ENCODE measurements at regions not wholly inside any gene's neighbourhood (a gene's known extent, or its start where the extent isn't known, plus 50 kb on each side); places are given as distances from the start of the nearest gene placed in this dataset.

- H3K4me1 ChIP-seq (ENCODE audit: control insufficient read depth in 1 of 2, low read depth in 2 of 2) = no peaks in the 10 kb centered on the region
- TF ChIP-seq CTCF (IDR thresholded peaks at IDR 0.05) = no peak
- H3K27ac ChIP-seq = no peak overlapping the region
- H3K9me3 ChIP-seq = no peaks in the 10 kb centered on the region
- no peaks in the 10 kb centered on the region for H3K27me3 ChIP-seq (replicated peaks; ENCODE audit: insufficient read depth)
- ATAC-seq (ENCODE audit: insufficient number of reproducible peaks, low FRiP score, low read depth) = no peak
- no peak for DNase-seq (ENCODE audit: low spot score)
- no peaks in the 10 kb centered on the region for H3K36me3 ChIP-seq
- no peak overlapping the region for H3K4me3 ChIP-seq
Observed at GRCh38 chr21:19566975-19567374, 1163.4 kb upstream of the TMPRSS15 start.

- Histone ChIP-seq H3K27me3 (replicated peaks; ENCODE audit: insufficient read depth) (no peaks in the 10 kb centered on the region), H3K4me1 (ENCODE audit: control insufficient read depth in 1 of 2, low read depth in 2 of 2) (no peaks in the 10 kb centered on the region), H3K9me3 (no peaks in the 10 kb centered on the region), H3K27ac (no peak overlapping the region), H3K36me3 (no peaks in the 10 kb centered on the region), H3K4me3 (no peak overlapping the region)
- ATAC-seq (ENCODE audit: insufficient number of reproducible peaks, low FRiP score, low read depth) (no peak), DNase-seq (ENCODE audit: low spot score) (no peak)
- TF ChIP-seq CTCF (IDR thresholded peaks at IDR 0.05) = no peak
Observed at GRCh38 chr21:19577381-19577780, 1173.8 kb upstream of the TMPRSS15 start.

GRCh38 chr21:19590044-19590443 is 1186.5 kb upstream of the TMPRSS15 start:
- no peak overlapping the region for H3K27ac ChIP-seq
- ATAC-seq (ENCODE audit: insufficient number of reproducible peaks, low FRiP score, low read depth) = no peak
- no peak for DNase-seq (ENCODE audit: low spot score)
- H3K4me1 ChIP-seq (ENCODE audit: control insufficient read depth in 1 of 2, low read depth in 2 of 2) = no peaks in the 10 kb centered on the region
- no peak overlapping the region for H3K4me3 ChIP-seq
- no peaks in the 10 kb centered on the region for H3K9me3 ChIP-seq
- TF ChIP-seq CTCF (IDR thresholded peaks at IDR 0.05) = no peak
- no peaks in the 10 kb centered on the region for H3K27me3 ChIP-seq (replicated peaks; ENCODE audit: insufficient read depth)
- H3K36me3 ChIP-seq = no peaks in the 10 kb centered on the region

GRCh38 chr21:19603011-19603593 is 1199.5 kb upstream of the TMPRSS15 start:
- Histone ChIP-seq H3K4me1 (ENCODE audit: control insufficient read depth in 1 of 2, low read depth in 2 of 2) (no peaks in the 10 kb centered on the region), H3K4me3 (no peak overlapping the region), H3K27ac (no peak overlapping the region), H3K36me3 (no peaks in the 10 kb centered on the region), H3K27me3 (replicated peaks; ENCODE audit: insufficient read depth) (no peaks in the 10 kb centered on the region), H3K9me3 (no peaks in the 10 kb centered on the region)
- TF ChIP-seq CTCF (IDR thresholded peaks at IDR 0.05) = no peak
- no peak for ATAC-seq (ENCODE audit: insufficient number of reproducible peaks, low FRiP score, low read depth)
- DNase-seq (ENCODE audit: low spot score) = no peak

- DNase-seq (ENCODE audit: low spot score) (no peak), ATAC-seq (ENCODE audit: insufficient number of reproducible peaks, low FRiP score, low read depth) (peak; percentile 28)
- H3K9me3 ChIP-seq = no peaks in the 10 kb centered on the region
- no peak overlapping the region for H3K27ac ChIP-seq
- H3K4me1 ChIP-seq (ENCODE audit: control insufficient read depth in 1 of 2, low read depth in 2 of 2) = no peaks in the 10 kb centered on the region
- TF ChIP-seq CTCF (IDR thresholded peaks at IDR 0.05) = no peak
- H3K36me3 ChIP-seq = no peaks in the 10 kb centered on the region
- H3K4me3 ChIP-seq = no peak overlapping the region
- H3K27me3 ChIP-seq (replicated peaks; ENCODE audit: insufficient read depth) = no peaks in the 10 kb centered on the region
Observed at GRCh38 chr21:19608101-19608621, 1204.6 kb upstream of the TMPRSS15 start.
